MCF 10A (cell line): ENCODE measurements at regions not wholly inside any gene's neighbourhood (a gene's known extent, or its start where the extent isn't known, plus 50 kb on each side); places are given as distances from the start of the nearest gene placed in this dataset.

Experiments used
- BruUV-seq: library from RNA; stranded (reverse); fragments of 400-500 nt; replicated peaks from 2 replicates; lab custom pipeline; 2021; lab: Mats Ljungman, UMichigan
- CTCF ChIA-PET: fragments of 300-600 bp; sonication (Branson Sonifier 250); formaldehyde crosslinking; extraction: SDS; loops from one replicate; lab custom pipeline; 2021; ENCODE audit warnings: antibody characterized with exemption, inconsistent platforms; lab: Yijun Ruan, JAX
- POLR2A ChIA-PET: fragments of 300-600, 350-650 bp; sonication (Branson Sonifier 250); formaldehyde crosslinking; extraction: SDS; loops from one replicate; lab custom pipeline; 2020; ENCODE audit warnings: antibody characterized with exemption, inconsistent platforms; lab: Yijun Ruan, JAX
- DNase-seq: peaks from one replicate; pipeline ENCODE4 v3.0.0-alpha.2; 2018; ENCODE audit not compliant: unreplicated experiment
- H3K27ac Mint-ChIP-seq: one replicate; pipeline ENCODE4 v1.8.0; 2022; ENCODE audit warnings: mild to moderate bottlenecking, low read depth, mixed read lengths; ENCODE audit not compliant: unreplicated experiment
- H3K27me3 Mint-ChIP-seq: one replicate; pipeline ENCODE4 v1.8.0; 2022; ENCODE audit warnings: mixed read lengths; ENCODE audit not compliant: insufficient read depth, unreplicated experiment
- H3K36me3 Mint-ChIP-seq: one replicate; pipeline ENCODE4 v1.8.0; 2022; ENCODE audit warnings: mild to moderate bottlenecking, moderate library complexity, mixed read lengths; ENCODE audit not compliant: insufficient read depth, unreplicated experiment
- H3K4me1 Mint-ChIP-seq: one replicate; pipeline ENCODE4 v1.8.0; 2022; ENCODE audit warnings: mixed read lengths; ENCODE audit not compliant: insufficient read depth, unreplicated experiment
- H3K4me3 Mint-ChIP-seq: one replicate; pipeline ENCODE4 v1.8.0; 2022; ENCODE audit warnings: mild to moderate bottlenecking, moderate library complexity, mixed read lengths; ENCODE audit not compliant: unreplicated experiment
- H3K9me3 Mint-ChIP-seq: one replicate; pipeline ENCODE4 v1.8.0; 2022; ENCODE audit warnings: mixed read lengths; ENCODE audit not compliant: unreplicated experiment
- CTCF ChIP-seq: fragments of 200-600 bp; IDR thresholded peaks from one replicate; pipeline ENCODE4 v1.8.0; 2022; ENCODE audit warnings: antibody characterized with exemption, mild to moderate bottlenecking; ENCODE audit not compliant: unreplicated experiment
- intact Hi-C: fragments of 100-400 bp; cut with micrococcal nuclease; formaldehyde crosslinking; loops from 2 replicates; pipeline ENCODE4 v1.14.1; 2022

DNA sequence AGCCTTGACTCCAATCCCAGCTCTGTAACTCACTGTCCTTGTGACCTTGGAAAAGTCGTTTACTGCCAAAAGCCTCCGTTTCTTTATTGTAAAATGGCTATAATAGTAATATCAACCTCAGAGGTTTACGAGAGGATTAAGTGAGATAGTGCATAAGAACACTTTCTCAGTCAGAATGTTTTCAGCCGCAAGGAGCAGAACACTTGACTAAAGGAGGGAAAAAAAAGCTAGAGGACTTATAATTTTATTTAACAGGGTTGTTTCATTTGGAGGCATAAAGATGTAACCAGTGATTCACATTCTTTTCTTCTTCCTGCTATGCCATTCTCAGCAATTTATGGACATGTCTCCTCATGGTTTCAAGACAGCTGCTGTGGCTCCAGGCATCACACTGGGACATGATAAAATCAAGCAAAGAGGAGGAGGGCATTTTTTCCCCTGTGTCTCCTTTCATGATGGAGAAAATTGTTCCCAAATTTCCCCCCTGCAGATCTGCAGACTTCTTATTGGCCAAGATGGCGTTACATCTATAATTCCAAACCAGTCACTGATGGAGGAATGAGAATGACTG lies 143.0 kb upstream of the PTPN1 start:
- POLR2A ChIA-PET = interaction anchor here (0.5 to 2.0 kb wide), 8 partner anchors 11 to 261 kb away, joined by 3 to 8 read pairs (median 4); no protein-coding TSS in a partner anchor
- H3K27me3 Mint-ChIP-seq = no peaks in the 10 kb centered on the region
- H3K36me3 Mint-ChIP-seq = no peaks in the 10 kb centered on the region
- TF ChIP-seq CTCF = no peak
- BruUV-seq = no TSS peak
- no peaks in the 10 kb centered on the region for H3K9me3 Mint-ChIP-seq
- CTCF ChIA-PET = interaction anchor here (1.2 kb wide), 1 partner anchor 37 kb away, joined by 3 read pairs; no protein-coding TSS in a partner anchor
- H3K4me1 Mint-ChIP-seq = peaks cover 33% of the 10 kb centered on the region
- DNase-seq = no peak
- H3K27ac Mint-ChIP-seq = no peak overlapping the region
- intact Hi-C loops = no loop called here
- H3K4me3 Mint-ChIP-seq = no peak overlapping the region

DNA sequence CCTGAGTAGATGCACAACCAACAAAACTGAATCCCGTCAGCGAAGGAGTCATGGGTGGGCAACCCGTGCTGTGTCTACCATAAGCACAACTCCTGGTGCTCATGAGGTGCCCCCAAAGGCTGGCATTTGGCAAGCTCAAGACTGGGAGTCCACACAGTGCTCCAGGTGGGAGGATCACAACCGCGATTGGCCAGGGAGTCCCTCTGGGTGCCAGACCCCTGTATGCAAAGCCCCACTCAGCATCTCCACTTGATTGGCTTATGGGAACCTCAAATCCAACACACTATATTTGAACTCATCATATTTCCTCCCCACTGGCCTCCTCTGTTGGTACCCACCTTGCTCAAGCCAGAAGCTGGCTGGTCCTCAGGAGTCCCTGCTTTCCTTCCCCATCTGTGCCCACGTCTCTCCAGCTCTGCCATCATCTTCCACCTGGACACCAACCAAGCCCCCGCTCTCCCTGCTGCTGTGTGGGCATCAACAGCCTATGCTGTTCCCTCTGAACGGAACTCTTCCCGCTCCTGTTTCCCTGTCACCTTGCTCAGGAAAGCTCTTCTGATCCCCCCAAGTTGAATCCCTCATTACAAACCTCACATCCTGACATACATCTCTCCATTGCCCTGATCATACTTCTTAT lies 142.3 kb upstream of the PTPN1 start:
- Mint-ChIP-seq H3K4me1 (peaks cover 40% of the 10 kb centered on the region), H3K27me3 (no peaks in the 10 kb centered on the region), H3K9me3 (no peaks in the 10 kb centered on the region), H3K36me3 (no peaks in the 10 kb centered on the region), H3K27ac (no peak overlapping the region), H3K4me3 (no peak overlapping the region)
- ChIA-PET CTCF (interaction anchor here (0.6 kb wide), 1 partner anchor 51 kb away, joined by 3 read pairs; no protein-coding TSS in a partner anchor), POLR2A (interaction anchor here (0.5 to 2.0 kb wide), 6 partner anchors 10 to 262 kb away, joined by 3 to 8 read pairs (median 4); no protein-coding TSS in a partner anchor)
- no peak for TF ChIP-seq CTCF
- no TSS peak for BruUV-seq
- intact Hi-C loops = no loop called here
- DNase-seq = no peak

DNA sequence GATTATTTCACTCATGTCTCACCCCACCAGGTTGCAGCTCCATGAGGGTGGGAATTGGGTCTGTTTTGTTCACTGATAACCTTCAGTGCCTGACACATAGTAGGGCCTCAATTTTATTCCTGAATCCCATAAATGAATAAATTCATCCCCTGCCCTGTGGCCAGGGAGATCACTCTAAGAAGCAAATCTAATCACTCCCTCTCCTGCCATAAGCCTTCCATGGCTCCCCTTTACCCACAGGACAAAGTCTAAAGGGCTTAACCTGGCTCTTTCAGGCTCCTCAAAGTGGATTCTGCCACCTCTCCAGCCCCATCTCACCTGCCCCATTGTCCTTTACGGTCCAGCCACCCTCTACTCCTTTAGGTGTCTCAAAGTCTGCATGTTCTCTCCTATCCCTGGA lies 141.8 kb upstream of the PTPN1 start:
- intact Hi-C loops = no loop called here
- DNase-seq = no peak
- BruUV-seq = no TSS peak
- ChIA-PET CTCF (interaction anchor here (0.6 to 1.5 kb wide), 3 partner anchors 51 to 247 kb away, joined by 3 to 4 read pairs (median 3); no protein-coding TSS in a partner anchor), POLR2A (interaction anchor here (0.5 to 2.4 kb wide), 7 partner anchors 10 to 146 kb away, joined by 3 to 8 read pairs (median 5); no protein-coding TSS in a partner anchor)
- TF ChIP-seq CTCF = no peak
- no peaks in the 10 kb centered on the region for H3K36me3 Mint-ChIP-seq
- no peaks in the 10 kb centered on the region for H3K27me3 Mint-ChIP-seq
- H3K4me3 Mint-ChIP-seq = no peak overlapping the region
- no peak overlapping the region for H3K27ac Mint-ChIP-seq
- H3K4me1 Mint-ChIP-seq = peaks cover 45% of the 10 kb centered on the region
- no peaks in the 10 kb centered on the region for H3K9me3 Mint-ChIP-seq

- H3K36me3 Mint-ChIP-seq = no peaks in the 10 kb centered on the region
- H3K27ac Mint-ChIP-seq = no peak overlapping the region
- DNase-seq = no peak
- ChIA-PET CTCF (interaction anchor here (1.4 to 1.5 kb wide), 2 partner anchors 86 to 248 kb away, joined by 3 to 4 read pairs; no protein-coding TSS in a partner anchor), POLR2A (interaction anchor here (0.5 to 2.4 kb wide), 8 partner anchors 9 to 215 kb away, joined by 3 to 8 read pairs (median 4); partner anchors contain the start of gene PEDS1)
- TF ChIP-seq CTCF = no peak
- no peaks in the 10 kb centered on the region for H3K27me3 Mint-ChIP-seq
- no TSS peak for BruUV-seq
- H3K9me3 Mint-ChIP-seq = no peaks in the 10 kb centered on the region
- H3K4me1 Mint-ChIP-seq = peaks cover 50% of the 10 kb centered on the region
- no peak overlapping the region for H3K4me3 Mint-ChIP-seq
- intact Hi-C loops = no loop called here
Observed at GRCh38 chr20:50368813-50369224, 141.4 kb upstream of the PTPN1 start.
